ENCODE measurements at regions not wholly inside any gene's neighbourhood (a gene's known extent, or its start where the extent isn't known, plus 50 kb on each side); places are given as distances from the start of the nearest gene placed in this dataset.
"Not testable (repeated sequence)": the region's sequence is repeated elsewhere in the genome, so short reads cannot be mapped to it uniquely, and the experiment has no call there.

- TF ChIP-seq CTCF (conservative IDR thresholded peaks at IDR 0.05; ENCODE audit: control insufficient read depth, insufficient read depth, low read depth, low read length): no peak
- no peak for DNase-seq (ENCODE audit: low read depth)
Observed at GRCh38 chr16:58807276-58807675, 73.2 kb upstream of the GOT2 start.

GRCh38 chr16:58801838-58802237 is 67.7 kb upstream of the GOT2 start:
- no peak for DNase-seq (ENCODE audit: low read depth)
- no peak for TF ChIP-seq CTCF (conservative IDR thresholded peaks at IDR 0.05; ENCODE audit: control insufficient read depth, insufficient read depth, low read depth, low read length)
- H3K4me3 ChIP-seq (ENCODE audit: control insufficient read depth, low read depth, low read length): no peak overlapping the region

More at GRCh38 chr16:58807276-58807675, 73.2 kb upstream of the GOT2 start:
- H3K4me3 ChIP-seq (ENCODE audit: control insufficient read depth, low read depth, low read length): no peak overlapping the region

- DNase-seq (ENCODE audit: low read depth): no peak
- TF ChIP-seq CTCF (conservative IDR thresholded peaks at IDR 0.05; ENCODE audit: control insufficient read depth, insufficient read depth, low read depth, low read length): no peak
- H3K4me3 ChIP-seq (ENCODE audit: control insufficient read depth, low read depth, low read length): no peak overlapping the region
Observed at GRCh38 chr16:58797137-58797801, 63.2 kb upstream of the GOT2 start.

GRCh38 chr16:58793366-58793765 is 59.2 kb upstream of the GOT2 start:
- no peak for DNase-seq (ENCODE audit: low read depth)
- no peak for TF ChIP-seq CTCF (conservative IDR thresholded peaks at IDR 0.05; ENCODE audit: control insufficient read depth, insufficient read depth, low read depth, low read length)
- H3K4me3 ChIP-seq (ENCODE audit: control insufficient read depth, low read depth, low read length): no peak overlapping the region

- no peak for TF ChIP-seq CTCF (conservative IDR thresholded peaks at IDR 0.05; ENCODE audit: control insufficient read depth, insufficient read depth, low read depth, low read length)
- H3K4me3 ChIP-seq (ENCODE audit: control insufficient read depth, low read depth, low read length): no peak overlapping the region
- no peak for DNase-seq (ENCODE audit: low read depth)
Observed at GRCh38 chr16:58792188-58792587, 58.1 kb upstream of the GOT2 start.

GRCh38 chr16:58790816-58791557 is 56.9 kb upstream of the GOT2 start:
- H3K4me3 ChIP-seq (ENCODE audit: control insufficient read depth, low read depth, low read length); DNase-seq (ENCODE audit: low read depth): not testable (repeated sequence)

GRCh38 chr16:58789351-58789750 is 55.2 kb upstream of the GOT2 start:
- DNase-seq (ENCODE audit: low read depth): no peak
- no peak overlapping the region for H3K4me3 ChIP-seq (ENCODE audit: control insufficient read depth, low read depth, low read length)
- no peak for TF ChIP-seq CTCF (conservative IDR thresholded peaks at IDR 0.05; ENCODE audit: control insufficient read depth, insufficient read depth, low read depth, low read length)
